Activated naive CD8-positive, alpha-beta T cell treated with anti-CD3 and anti-CD28 coated beads, Interleukin-2, amount 50 U/mL, for 16 hours (primary cell): ENCODE measurements at regions not wholly inside any gene's neighbourhood (a gene's known extent, or its start where the extent isn't known, plus 50 kb on each side); places are given as distances from the start of the nearest gene placed in this dataset.
"Not testable (repeated sequence)": the region's sequence is repeated elsewhere in the genome, so short reads cannot be mapped to it uniquely, and the experiment has no call there.

Experiments used
- DNase-seq: peaks from one replicate; pipeline ENCODE4 v3.0.0-alpha.2; 2020; ENCODE audit warnings: low read depth, low spot score

GRCh38 chr13:73677048-73677601 is 457.1 kb downstream of the KLF12 start:
- no peak for DNase-seq

DNA sequence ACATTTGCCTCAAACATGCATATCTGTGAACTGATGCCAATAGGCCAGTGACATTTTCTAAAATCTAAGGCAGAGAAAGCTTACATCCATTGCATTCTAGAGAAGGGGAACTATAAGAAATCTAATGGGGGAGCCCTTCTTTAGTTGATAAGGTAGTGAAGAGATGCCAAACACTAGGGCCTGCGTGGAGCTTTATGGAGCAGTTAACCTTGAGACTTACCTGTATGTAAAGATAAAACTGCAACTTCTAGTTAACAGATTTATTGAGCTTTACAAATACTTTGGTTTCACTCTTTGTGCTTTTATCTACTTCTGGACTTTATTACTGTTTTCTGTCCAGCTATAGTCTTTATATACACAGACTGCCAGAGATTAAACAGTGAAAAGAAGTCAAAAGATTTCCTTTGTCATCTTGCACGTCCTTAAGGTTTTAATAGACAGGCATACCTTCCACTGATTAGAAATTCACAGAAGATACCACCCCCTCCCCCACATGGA is 457.6 kb downstream of the KLF12 start:
- DNase-seq, result no peak

DNA sequence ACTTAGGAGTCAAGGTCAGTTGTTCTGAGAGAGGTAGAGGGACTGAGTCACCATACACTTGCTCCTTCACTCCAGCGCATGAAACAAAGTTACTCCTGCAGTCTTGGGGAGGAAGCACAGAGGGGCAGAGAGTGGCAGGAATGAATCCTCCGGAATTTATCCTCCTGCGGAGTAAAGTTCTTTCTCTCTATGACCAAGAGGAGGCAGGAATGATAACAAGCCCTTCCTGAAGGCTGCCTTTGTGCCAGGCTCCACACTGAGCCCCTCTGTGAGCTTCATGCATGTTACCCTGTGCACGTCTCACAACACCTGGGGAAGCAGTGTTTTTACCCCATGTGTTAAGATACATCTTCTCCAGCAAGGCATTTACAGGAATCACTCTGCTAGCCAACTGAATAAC is 458.4 kb downstream of the KLF12 start:
- DNase-seq, result no peak

- DNase-seq, result no peak
Observed at GRCh38 chr13:73674570-73674969, 459.6 kb downstream of the KLF12 start.

GRCh38 chr13:73673931-73674330 is 460.3 kb downstream of the KLF12 start:
- no peak for DNase-seq

DNA sequence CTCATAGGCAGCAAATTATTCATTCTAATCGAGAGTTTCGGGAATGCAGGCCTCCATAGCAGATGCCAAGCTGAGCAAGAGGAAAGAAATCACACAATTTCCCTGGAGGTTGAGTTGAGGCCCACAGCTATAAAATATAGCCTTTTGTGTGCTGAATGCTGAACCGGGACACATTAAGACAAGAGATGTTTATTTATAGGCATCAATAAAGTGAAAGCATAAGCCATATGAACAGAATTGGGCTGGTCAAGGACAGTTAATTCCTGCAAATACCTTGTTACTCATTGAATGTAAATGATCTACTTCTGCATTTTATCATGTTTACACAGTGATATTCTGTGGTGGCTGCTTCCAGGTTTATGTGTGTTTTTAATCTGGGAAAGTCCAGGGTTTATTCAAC is 461.7 kb downstream of the KLF12 start:
- DNase-seq, result no peak

GRCh38 chr13:73671732-73672131 is 462.5 kb downstream of the KLF12 start:
- DNase-seq, result no peak

GRCh38 chr13:73671011-73671410 is 463.2 kb downstream of the KLF12 start:
- no peak for DNase-seq

DNA sequence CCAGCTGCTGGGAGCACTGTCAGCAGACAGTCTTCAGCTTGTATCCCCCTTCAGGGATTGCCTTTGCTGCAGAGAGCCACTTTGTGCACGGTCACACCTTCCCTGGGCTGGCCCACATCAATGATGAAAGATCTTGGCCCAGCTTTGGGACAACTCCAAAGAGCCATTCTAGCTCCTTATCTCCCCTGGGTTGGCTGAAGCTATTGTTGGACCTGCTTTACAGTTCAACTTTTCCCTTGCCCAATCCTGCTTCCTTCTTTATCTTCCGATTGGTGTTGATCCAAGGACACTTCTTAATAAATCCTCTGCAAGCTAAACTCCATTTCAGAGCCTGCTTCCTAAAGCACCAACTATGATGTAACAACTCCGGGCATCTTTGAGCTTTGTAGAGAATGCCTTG is 466.4 kb downstream of the KLF12 start:
- DNase-seq, result no peak

DNA sequence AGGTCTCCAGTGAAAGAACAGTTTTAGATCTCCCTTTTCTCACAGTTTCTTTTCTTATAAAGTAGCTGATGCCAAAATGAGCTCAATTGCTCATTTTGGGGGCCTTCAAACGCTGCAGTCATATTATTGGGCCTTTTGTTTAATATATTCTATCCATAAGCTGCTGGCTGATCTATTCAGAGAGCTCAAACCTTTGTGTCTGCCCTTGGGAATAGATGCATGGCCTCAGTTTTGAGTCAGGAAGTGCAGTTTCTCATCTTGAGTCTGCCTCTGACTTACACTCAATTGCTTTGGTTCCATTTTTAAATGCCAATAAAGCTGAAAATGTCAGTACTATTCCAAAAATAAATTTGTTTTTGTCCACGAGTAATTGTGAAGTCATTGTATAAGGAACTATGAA is 468.9 kb downstream of the KLF12 start:
- DNase-seq, result no peak

GRCh38 chr13:73664851-73665250 is 469.4 kb downstream of the KLF12 start:
- no peak for DNase-seq

DNA sequence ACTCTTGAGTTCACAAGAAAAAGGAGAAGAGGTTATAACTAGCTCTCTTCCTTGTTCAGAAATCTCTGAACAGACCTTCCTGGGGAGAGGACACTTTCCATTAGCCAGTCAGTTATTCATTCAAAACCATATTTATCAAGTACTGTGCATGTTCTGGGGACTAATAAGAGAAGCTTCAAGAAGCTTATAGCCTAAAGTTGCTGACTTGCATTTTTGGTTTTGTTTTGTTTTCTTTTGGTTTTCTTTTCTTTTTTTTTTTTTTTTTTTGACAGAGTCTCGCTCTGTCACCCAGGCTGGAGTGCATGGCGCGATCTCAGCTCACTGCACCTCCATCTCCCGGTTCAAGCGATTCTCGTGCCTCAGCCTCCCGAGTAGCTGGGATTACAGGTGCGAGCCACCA is 471.4 kb downstream of the KLF12 start:
- no peak for DNase-seq

DNA sequence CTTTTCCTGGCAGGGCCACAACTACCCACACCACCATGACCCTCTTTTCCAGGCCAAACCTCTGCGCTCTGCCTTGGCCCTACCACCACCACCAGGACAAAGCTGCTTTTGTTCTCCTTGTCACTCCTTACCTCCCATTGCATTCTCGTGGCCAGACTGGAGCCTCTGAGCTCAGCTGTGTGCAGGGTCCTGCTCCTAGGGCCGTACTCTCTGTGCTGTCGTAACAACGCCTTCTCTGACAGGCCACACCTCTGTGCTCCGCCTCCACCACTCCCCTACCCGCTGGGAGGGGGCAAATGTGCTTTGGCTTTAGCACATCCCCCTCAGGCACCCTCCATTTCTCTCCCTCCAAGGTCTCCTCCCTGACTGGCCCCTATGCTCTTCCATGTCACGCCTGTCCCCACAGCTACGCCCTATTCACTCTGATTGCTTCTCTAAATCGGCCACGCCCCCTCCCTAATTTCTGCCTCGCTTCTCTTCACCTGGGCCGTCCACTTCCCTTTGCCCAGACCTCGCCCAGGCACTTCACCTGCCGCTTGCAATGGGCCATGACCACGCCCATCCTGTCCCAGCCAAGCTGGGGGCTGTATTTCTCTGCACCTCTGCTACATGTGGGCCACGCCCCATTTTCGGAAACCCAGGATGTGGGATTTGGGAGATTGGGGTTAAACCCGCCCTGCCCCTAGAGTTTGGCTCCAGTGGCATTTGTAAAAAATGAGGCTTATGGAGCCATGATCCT is 472.3 kb downstream of the KLF12 start:
- DNase-seq, result no peak

- no peak for DNase-seq
Observed at GRCh38 chr13:73661066-73661465, 473.1 kb downstream of the KLF12 start.

DNA sequence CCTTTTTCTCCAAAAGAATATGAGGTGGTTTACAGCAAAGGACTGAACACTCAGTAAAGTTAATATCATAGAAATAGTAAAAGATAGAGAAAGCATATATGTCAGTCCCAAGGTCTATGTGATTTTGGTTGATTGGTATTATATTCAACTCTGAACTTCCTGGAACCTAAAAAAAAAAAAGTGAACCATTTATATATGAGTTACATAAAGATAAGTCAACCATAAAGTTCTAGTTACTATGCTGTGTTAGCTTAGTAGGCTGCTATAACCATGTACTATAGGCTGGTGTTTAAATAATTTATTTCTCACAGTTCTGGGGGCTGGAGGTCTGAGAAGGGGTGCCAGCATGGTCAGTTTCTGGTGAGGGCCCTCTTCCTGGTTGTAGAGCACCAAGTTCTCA is 475.6 kb downstream of the KLF12 start:
- DNase-seq, result no peak

GRCh38 chr13:73657821-73658540 is 476.2 kb downstream of the KLF12 start:
- DNase-seq, result no peak

DNA sequence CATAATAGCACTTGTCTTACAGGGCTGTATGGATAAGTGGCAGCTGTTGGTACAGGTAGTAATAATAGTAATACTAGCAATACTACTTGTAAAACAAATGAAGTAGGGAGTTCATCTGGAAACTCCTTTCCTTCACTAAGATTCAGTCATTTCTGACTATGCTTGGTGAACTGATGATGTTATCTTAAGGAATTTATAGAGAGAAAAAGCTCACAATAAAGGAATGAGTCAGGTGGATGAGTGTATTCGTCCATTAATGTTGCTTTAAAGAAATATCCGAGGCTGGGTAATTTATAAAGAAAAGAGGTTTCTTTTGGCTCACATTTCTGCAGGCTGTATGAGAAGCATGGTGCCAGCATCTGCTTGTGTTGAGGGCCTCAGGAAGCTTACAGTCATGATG is 477.3 kb downstream of the KLF12 start:
- DNase-seq, result no peak

GRCh38 chr13:73653688-73654087 is 480.5 kb downstream of the KLF12 start:
- DNase-seq, result no peak

GRCh38 chr13:73647417-73647816 is 486.8 kb downstream of the KLF12 start:
- no peak for DNase-seq

- not testable (repeated sequence) for DNase-seq
Observed at GRCh38 chr13:73640476-73641179, 493.6 kb downstream of the KLF12 start.

DNA sequence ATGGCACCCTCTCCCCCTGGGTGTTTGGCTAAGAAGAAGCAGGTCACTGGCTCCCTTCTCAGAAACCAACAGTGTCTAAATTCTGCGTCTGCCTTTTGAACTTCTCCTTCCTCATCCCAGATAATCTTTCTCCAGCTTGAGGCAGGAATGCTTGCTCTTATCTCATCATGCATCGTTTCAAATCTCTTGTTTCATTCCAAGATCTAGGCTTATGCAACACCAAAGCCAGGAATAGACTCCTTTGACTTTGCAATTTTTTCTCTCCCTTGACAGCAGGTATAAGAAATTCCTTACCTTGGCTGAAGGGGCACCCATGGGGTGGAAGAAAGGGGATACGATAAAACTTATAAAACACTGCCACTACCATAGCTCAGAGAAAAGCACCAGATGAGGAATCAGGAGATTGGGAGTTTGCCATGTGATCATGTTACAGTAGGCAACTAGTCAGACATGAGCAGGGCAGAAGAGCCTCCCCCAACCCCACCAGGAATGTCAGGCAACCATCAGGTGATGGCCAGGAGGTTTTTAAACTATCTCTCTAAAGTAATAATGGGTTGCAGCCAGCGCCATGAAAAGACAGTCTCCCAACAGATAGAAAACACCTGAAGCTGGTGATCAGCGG is 498.9 kb downstream of the KLF12 start:
- no peak for DNase-seq
